Duodenal mucosa (tissue), 2 donors: ENCODE measurements at regions not wholly inside any gene's neighbourhood (a gene's known extent, or its start where the extent isn't known, plus 50 kb on each side); places are given as distances from the start of the nearest gene placed in this dataset.
"Not testable (repeated sequence)": the region's sequence is repeated elsewhere in the genome, so short reads cannot be mapped to it uniquely, and the experiment has no call there.

Experiments used
- H3K27ac ChIP-seq: one replicate; pipeline ENCODE4 v1.7.0; 2013; ENCODE audit warnings: low read depth, low read length
- H3K27me3 ChIP-seq, 2 donors: one replicate each; pipeline ENCODE4 v1.7.0; 2013; ENCODE audit warnings: low read length in 2 of 2, control low read depth in 1 of 2; ENCODE audit not compliant: insufficient read depth in 2 of 2, control insufficient read depth in 1 of 2
- H3K36me3 ChIP-seq, 2 donors: one replicate each; pipeline ENCODE4 v1.7.0; 2013; ENCODE audit warnings: low read length in 2 of 2, control low read depth in 1 of 2; ENCODE audit not compliant: insufficient read depth in 2 of 2, control insufficient read depth in 1 of 2
- H3K4me1 ChIP-seq, 2 donors: one replicate each; pipeline ENCODE4 v1.7.0; 2013; ENCODE audit warnings: low read length in 2 of 2, control low read depth in 1 of 2; ENCODE audit not compliant: insufficient read depth in 2 of 2, control insufficient read depth in 1 of 2
- H3K4me3 ChIP-seq, 2 donors: one replicate each; pipeline ENCODE4 v1.7.0; 2013; ENCODE audit warnings: low read length in 2 of 2, low read depth in 1 of 2
- H3K9ac ChIP-seq, 2 donors: one replicate each; pipeline ENCODE4 v1.7.0; 2013; ENCODE audit warnings: low read length in 2 of 2, low read depth in 1 of 2
- H3K9me3 ChIP-seq, 2 donors: one replicate each; pipeline ENCODE4 v1.7.0; 2013; ENCODE audit warnings: low read length in 2 of 2, control low read depth in 1 of 2; ENCODE audit not compliant: control insufficient read depth in 1 of 2

GRCh38 chr3:106059953-106060517 lies 191.2 kb upstream of the CBLB start:
- H3K4me3 ChIP-seq, result no peak overlapping the region
- no peak overlapping the region for H3K27ac ChIP-seq
- H3K36me3 ChIP-seq, result no peaks in the 10 kb centered on the region
- H3K27me3 ChIP-seq, result no peaks in the 10 kb centered on the region
- H3K9me3 ChIP-seq, result peaks cover 0 to 4% of the 10 kb centered on the region in 2 donors
- no peaks in the 10 kb centered on the region for H3K4me1 ChIP-seq
- no peak overlapping the region for H3K9ac ChIP-seq

- Histone ChIP-seq H3K36me3 (no peaks in the 10 kb centered on the region), H3K9ac (no peak overlapping the region), H3K27ac (no peak overlapping the region), H3K4me1 (no peaks in the 10 kb centered on the region), H3K9me3 (peaks cover 0 to 4% of the 10 kb centered on the region in 2 donors), H3K27me3 (no peaks in the 10 kb centered on the region), H3K4me3 (no peak overlapping the region)
Measured at GRCh38 chr3:106063909-106064308, 195.1 kb upstream of the CBLB start.

- no peaks in the 10 kb centered on the region for H3K27me3 ChIP-seq
- H3K4me3 ChIP-seq, result no peak overlapping the region
- H3K9me3 ChIP-seq, result peaks cover 0 to 4% of the 10 kb centered on the region in 2 donors
- no peaks in the 10 kb centered on the region for H3K4me1 ChIP-seq
- H3K36me3 ChIP-seq, result no peaks in the 10 kb centered on the region
- H3K27ac ChIP-seq, result no peak overlapping the region
- H3K9ac ChIP-seq, result no peak overlapping the region
Measured at GRCh38 chr3:106065831-106066230, 197.0 kb upstream of the CBLB start.

- Histone ChIP-seq H3K9me3 (peaks cover 0 to 4% of the 10 kb centered on the region in 2 donors), H3K36me3 (no peaks in the 10 kb centered on the region), H3K4me3 (no peak overlapping the region), H3K27ac (no peak overlapping the region), H3K27me3 (no peaks in the 10 kb centered on the region), H3K4me1 (no peaks in the 10 kb centered on the region), H3K9ac (no peak overlapping the region)
Measured at GRCh38 chr3:106067711-106068110, 198.9 kb upstream of the CBLB start.

GRCh38 chr3:106068381-106068780 lies 199.6 kb upstream of the CBLB start:
- Histone ChIP-seq H3K4me3 (no peak overlapping the region), H3K9ac (no peak overlapping the region), H3K27me3 (no peaks in the 10 kb centered on the region), H3K4me1 (no peaks in the 10 kb centered on the region), H3K9me3 (peaks cover 0 to 4% of the 10 kb centered on the region in 2 donors), H3K27ac (no peak overlapping the region), H3K36me3 (no peaks in the 10 kb centered on the region)

GRCh38 chr3:106068795-106069194 lies 200.0 kb upstream of the CBLB start:
- no peak overlapping the region for H3K4me3 ChIP-seq
- H3K9ac ChIP-seq, result no peak overlapping the region
- H3K36me3 ChIP-seq, result no peaks in the 10 kb centered on the region
- H3K4me1 ChIP-seq, result no peaks in the 10 kb centered on the region
- H3K27me3 ChIP-seq, result no peaks in the 10 kb centered on the region
- peaks cover 0 to 4% of the 10 kb centered on the region in 2 donors for H3K9me3 ChIP-seq
- no peak overlapping the region for H3K27ac ChIP-seq

GRCh38 chr3:106070187-106070586 lies 201.4 kb upstream of the CBLB start:
- Histone ChIP-seq H3K9ac (no peak overlapping the region), H3K4me3 (no peak overlapping the region), H3K27ac (no peak overlapping the region), H3K9me3 (no peaks in the 10 kb centered on the region), H3K36me3 (no peaks in the 10 kb centered on the region), H3K4me1 (no peaks in the 10 kb centered on the region), H3K27me3 (no peaks in the 10 kb centered on the region)

- Histone ChIP-seq H3K4me3 (no peak overlapping the region), H3K4me1 (no peaks in the 10 kb centered on the region)
Measured at GRCh38 chr3:106071306-106071705, 202.5 kb upstream of the CBLB start.

GRCh38 chr3:106072596-106072995 lies 203.8 kb upstream of the CBLB start:
- H3K4me1 ChIP-seq, H3K4me3 ChIP-seq, H3K9me3 ChIP-seq, H3K27ac ChIP-seq, H3K9ac ChIP-seq, H3K27me3 ChIP-seq, H3K36me3 ChIP-seq: not testable (repeated sequence)

More at GRCh38 chr3:106071306-106071705, 202.5 kb upstream of the CBLB start:
- Histone ChIP-seq H3K9me3 (no peaks in the 10 kb centered on the region), H3K36me3 (no peaks in the 10 kb centered on the region), H3K9ac (no peak overlapping the region), H3K27ac (no peak overlapping the region), H3K27me3 (no peaks in the 10 kb centered on the region)

GRCh38 chr3:106073806-106074205 lies 205.0 kb upstream of the CBLB start:
- not testable (repeated sequence) for H3K27ac ChIP-seq, H3K27me3 ChIP-seq, H3K4me1 ChIP-seq, H3K36me3 ChIP-seq, H3K4me3 ChIP-seq, H3K9ac ChIP-seq, H3K9me3 ChIP-seq

- not testable (repeated sequence) for H3K4me3 ChIP-seq, H3K36me3 ChIP-seq, H3K9ac ChIP-seq, H3K27ac ChIP-seq, H3K4me1 ChIP-seq, H3K9me3 ChIP-seq, H3K27me3 ChIP-seq
Measured at GRCh38 chr3:106075731-106076130, 206.9 kb upstream of the CBLB start.
